A549 (cell line): ENCODE measurements at regions not wholly inside any gene's neighbourhood (a gene's known extent, or its start where the extent isn't known, plus 50 kb on each side); places are given as distances from the start of the nearest gene placed in this dataset.

Source experiments
- EHMT2 ChIP-seq: fragments of 200-600 bp; sonication (generic); IDR thresholded peaks from 2 replicates; pipeline ENCODE4 v1.6.1; 2016; ENCODE audit warnings: antibody characterized with exemption, low read depth, mild to moderate bottlenecking, moderate library complexity
- EP300 ChIP-seq, 2 experiments: fragments of >200 bp; sonication (Bioruptor Twin); formaldehyde crosslinking; IDR thresholded peaks; 2 replicates in 1 of 2; 3 replicates in 1 of 2; pipeline ENCODE4 v1.6.1; 2016 to 2017
- HDAC2 ChIP-seq: fragments of 200-600 bp; sonication (generic); IDR thresholded peaks from 2 replicates; pipeline ENCODE4 v1.6.1; 2016
- KDM1A ChIP-seq: fragments of 200-600 bp; sonication (generic); IDR thresholded peaks from 2 replicates; pipeline ENCODE4 v1.6.1; 2016; ENCODE audit warnings: low read depth, mild to moderate bottlenecking
- MAFK ChIP-seq: fragments of 450-650 bp; IDR thresholded peaks from 2 replicates; pipeline ENCODE4 v1.6.1; 2014; ENCODE audit not compliant: partially characterized antibody
- MYC ChIP-seq: IDR thresholded peaks from 2 replicates; pipeline ENCODE4 v1.6.1; 2012; ENCODE audit warnings: mild to moderate bottlenecking, inconsistent platforms, low read length, improper control_type of control experiment, borderline replicate concordance
- POLR2A ChIP-seq: IDR thresholded peaks from 2 replicates; pipeline ENCODE4 v1.6.1; 2012; ENCODE audit warnings: mild to moderate bottlenecking, low read length
- RARB ChIP-seq: fragments of 250-450 bp; sonication (Bioruptor Pico); IDR thresholded peaks from 2 replicates; pipeline ENCODE4 v1.8.0; 2021; ENCODE audit warnings: mild to moderate bottlenecking, moderate library complexity
- RFX5 ChIP-seq: fragments of 450-650 bp; IDR thresholded peaks from 2 replicates; pipeline ENCODE4 v1.7.1; 2014; ENCODE audit warnings: antibody characterized with exemption, mild to moderate bottlenecking, moderate library complexity
- SMC3 ChIP-seq: fragments of >200 bp; sonication (Bioruptor Twin); formaldehyde crosslinking; IDR thresholded peaks from 3 replicates; pipeline ENCODE4 v1.6.1; 2018; ENCODE audit warnings: inconsistent platforms
- TF ChIP-seq, protein P1 (sequence below): fragments of >200 bp; sonication (Bioruptor Twin); formaldehyde crosslinking; IDR thresholded peaks from 3 replicates; pipeline ENCODE4 v1.5.1; 2016
- TF ChIP-seq, protein P2 (sequence below): fragments of 450-650 bp; IDR thresholded peaks from 2 replicates; pipeline ENCODE4 v1.6.1; 2014; ENCODE audit warnings: antibody characterized with exemption
- TF ChIP-seq, protein P3 (sequence below): fragments of 150-350 bp; IDR thresholded peaks from 2 replicates; pipeline ENCODE4 v1.6.1; 2014; ENCODE audit warnings: low read depth, mild to moderate bottlenecking, low read length
- TF ChIP-seq, protein P4 (sequence below): fragments of 200-600 bp; sonication (generic); IDR thresholded peaks from 2 replicates; pipeline ENCODE4 v1.6.1; 2016; ENCODE audit warnings: antibody characterized with exemption, mild to moderate bottlenecking, moderate library complexity

DNA sequence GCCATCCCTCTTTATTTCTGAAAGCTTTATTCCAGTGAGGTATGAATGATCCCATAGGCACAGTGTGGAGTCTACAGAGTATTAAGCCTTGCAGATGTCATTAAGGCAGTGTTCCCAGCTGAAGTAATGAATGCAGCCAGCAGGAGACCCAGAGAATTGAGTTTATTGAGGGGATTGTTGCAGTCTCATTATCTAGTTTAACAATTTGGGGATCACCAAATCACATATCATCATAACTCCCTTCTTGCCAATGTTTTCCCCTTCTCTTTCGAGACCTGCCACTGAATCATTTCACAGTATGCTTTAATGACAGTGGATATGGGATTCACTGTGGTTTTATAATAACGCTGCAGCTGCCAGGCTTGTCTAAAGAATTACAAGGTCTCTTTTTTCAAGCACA is 249.3 kb upstream of the FSHR start:
- no peak for TF ChIP-seq HDAC2
- no peak for TF ChIP-seq MYC
- TF ChIP-seq, protein P1, sequence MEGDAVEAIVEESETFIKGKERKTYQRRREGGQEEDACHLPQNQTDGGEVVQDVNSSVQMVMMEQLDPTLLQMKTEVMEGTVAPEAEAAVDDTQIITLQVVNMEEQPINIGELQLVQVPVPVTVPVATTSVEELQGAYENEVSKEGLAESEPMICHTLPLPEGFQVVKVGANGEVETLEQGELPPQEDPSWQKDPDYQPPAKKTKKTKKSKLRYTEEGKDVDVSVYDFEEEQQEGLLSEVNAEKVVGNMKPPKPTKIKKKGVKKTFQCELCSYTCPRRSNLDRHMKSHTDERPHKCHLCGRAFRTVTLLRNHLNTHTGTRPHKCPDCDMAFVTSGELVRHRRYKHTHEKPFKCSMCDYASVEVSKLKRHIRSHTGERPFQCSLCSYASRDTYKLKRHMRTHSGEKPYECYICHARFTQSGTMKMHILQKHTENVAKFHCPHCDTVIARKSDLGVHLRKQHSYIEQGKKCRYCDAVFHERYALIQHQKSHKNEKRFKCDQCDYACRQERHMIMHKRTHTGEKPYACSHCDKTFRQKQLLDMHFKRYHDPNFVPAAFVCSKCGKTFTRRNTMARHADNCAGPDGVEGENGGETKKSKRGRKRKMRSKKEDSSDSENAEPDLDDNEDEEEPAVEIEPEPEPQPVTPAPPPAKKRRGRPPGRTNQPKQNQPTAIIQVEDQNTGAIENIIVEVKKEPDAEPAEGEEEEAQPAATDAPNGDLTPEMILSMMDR = no peak
- TF ChIP-seq, protein P2, sequence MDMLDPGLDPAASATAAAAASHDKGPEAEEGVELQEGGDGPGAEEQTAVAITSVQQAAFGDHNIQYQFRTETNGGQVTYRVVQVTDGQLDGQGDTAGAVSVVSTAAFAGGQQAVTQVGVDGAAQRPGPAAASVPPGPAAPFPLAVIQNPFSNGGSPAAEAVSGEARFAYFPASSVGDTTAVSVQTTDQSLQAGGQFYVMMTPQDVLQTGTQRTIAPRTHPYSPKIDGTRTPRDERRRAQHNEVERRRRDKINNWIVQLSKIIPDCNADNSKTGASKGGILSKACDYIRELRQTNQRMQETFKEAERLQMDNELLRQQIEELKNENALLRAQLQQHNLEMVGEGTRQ = no peak
- TF ChIP-seq, protein P3, sequence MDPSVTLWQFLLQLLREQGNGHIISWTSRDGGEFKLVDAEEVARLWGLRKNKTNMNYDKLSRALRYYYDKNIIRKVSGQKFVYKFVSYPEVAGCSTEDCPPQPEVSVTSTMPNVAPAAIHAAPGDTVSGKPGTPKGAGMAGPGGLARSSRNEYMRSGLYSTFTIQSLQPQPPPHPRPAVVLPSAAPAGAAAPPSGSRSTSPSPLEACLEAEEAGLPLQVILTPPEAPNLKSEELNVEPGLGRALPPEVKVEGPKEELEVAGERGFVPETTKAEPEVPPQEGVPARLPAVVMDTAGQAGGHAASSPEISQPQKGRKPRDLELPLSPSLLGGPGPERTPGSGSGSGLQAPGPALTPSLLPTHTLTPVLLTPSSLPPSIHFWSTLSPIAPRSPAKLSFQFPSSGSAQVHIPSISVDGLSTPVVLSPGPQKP = no peak
- TF ChIP-seq POLR2A = no peak
- no peak for TF ChIP-seq MAFK
- TF ChIP-seq EP300 (IDR thresholded peaks at IDR 0.05) = no peak
- TF ChIP-seq RARB (CRISPR knock-in tag) = no peak
- no peak for TF ChIP-seq RFX5
- no peak for TF ChIP-seq KDM1A
- no peak for TF ChIP-seq EHMT2
- TF ChIP-seq, protein P4, sequence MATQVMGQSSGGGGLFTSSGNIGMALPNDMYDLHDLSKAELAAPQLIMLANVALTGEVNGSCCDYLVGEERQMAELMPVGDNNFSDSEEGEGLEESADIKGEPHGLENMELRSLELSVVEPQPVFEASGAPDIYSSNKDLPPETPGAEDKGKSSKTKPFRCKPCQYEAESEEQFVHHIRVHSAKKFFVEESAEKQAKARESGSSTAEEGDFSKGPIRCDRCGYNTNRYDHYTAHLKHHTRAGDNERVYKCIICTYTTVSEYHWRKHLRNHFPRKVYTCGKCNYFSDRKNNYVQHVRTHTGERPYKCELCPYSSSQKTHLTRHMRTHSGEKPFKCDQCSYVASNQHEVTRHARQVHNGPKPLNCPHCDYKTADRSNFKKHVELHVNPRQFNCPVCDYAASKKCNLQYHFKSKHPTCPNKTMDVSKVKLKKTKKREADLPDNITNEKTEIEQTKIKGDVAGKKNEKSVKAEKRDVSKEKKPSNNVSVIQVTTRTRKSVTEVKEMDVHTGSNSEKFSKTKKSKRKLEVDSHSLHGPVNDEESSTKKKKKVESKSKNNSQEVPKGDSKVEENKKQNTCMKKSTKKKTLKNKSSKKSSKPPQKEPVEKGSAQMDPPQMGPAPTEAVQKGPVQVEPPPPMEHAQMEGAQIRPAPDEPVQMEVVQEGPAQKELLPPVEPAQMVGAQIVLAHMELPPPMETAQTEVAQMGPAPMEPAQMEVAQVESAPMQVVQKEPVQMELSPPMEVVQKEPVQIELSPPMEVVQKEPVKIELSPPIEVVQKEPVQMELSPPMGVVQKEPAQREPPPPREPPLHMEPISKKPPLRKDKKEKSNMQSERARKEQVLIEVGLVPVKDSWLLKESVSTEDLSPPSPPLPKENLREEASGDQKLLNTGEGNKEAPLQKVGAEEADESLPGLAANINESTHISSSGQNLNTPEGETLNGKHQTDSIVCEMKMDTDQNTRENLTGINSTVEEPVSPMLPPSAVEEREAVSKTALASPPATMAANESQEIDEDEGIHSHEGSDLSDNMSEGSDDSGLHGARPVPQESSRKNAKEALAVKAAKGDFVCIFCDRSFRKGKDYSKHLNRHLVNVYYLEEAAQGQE = no peak
- no peak for TF ChIP-seq SMC3
